ENCODE measurements at regions not wholly inside any gene's neighbourhood (a gene's known extent, or its start where the extent isn't known, plus 50 kb on each side); places are given as distances from the start of the nearest gene placed in this dataset.

DNA sequence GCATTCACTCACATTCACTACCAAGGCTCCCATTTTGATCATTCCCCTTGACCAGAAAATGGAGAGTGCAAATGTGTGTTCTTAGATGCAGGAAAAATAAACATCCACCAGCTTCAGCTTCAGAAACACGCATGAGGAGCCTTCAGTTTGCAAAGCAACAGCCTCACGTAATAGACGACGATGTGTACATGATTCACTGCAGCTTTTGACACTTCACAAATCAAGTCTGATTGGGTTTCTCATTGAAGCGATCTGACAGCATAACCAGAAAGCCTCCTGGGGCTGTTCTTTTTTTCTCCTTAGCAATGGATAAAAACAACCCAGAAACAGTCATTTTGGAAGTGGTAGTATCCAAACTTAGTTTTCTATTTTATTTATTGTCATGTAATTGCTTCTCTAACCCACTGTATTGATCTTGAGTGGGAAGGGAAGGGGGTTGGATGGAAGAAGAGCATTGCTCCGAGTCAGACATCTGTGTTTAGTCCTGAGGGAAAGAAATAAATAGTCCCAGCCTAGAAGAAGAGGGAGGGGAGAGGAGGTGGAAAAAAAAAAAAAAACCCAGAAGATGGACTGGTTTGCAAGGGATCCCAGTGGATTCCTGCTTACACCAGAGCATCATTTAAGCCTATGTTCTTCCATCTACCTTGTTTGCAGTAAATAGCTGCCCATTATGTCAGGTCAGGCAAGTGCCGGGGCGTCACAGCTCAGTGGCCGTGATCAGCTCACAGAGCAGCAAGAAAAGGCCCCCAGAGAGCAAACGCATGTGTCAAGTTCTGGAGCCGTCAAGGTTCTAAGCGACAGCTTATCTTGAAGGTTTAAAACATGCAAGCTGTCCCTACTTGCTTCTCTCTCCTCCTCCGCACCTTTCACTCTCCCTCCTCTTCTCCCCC lies 190.2 kb upstream of the SNX2 start:
- intact Hi-C loops (cut with DNase I), result no loop called here
- TF ChIP-seq, protein P1, sequence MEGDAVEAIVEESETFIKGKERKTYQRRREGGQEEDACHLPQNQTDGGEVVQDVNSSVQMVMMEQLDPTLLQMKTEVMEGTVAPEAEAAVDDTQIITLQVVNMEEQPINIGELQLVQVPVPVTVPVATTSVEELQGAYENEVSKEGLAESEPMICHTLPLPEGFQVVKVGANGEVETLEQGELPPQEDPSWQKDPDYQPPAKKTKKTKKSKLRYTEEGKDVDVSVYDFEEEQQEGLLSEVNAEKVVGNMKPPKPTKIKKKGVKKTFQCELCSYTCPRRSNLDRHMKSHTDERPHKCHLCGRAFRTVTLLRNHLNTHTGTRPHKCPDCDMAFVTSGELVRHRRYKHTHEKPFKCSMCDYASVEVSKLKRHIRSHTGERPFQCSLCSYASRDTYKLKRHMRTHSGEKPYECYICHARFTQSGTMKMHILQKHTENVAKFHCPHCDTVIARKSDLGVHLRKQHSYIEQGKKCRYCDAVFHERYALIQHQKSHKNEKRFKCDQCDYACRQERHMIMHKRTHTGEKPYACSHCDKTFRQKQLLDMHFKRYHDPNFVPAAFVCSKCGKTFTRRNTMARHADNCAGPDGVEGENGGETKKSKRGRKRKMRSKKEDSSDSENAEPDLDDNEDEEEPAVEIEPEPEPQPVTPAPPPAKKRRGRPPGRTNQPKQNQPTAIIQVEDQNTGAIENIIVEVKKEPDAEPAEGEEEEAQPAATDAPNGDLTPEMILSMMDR (IDR thresholded peaks at IDR 0.05), result no peak
- DNase-seq (no peak), ATAC-seq (no peak)
- H3K9me3 ChIP-seq, result no peaks in the 10 kb centered on the region
- no peaks in the 10 kb centered on the region for H3K4me1 ChIP-seq
- no peaks in the 10 kb centered on the region for H3K27me3 ChIP-seq
- no peak overlapping the region for H3K27ac ChIP-seq
- no peak overlapping the region for H3K4me3 ChIP-seq
- H3K36me3 ChIP-seq, result no peaks in the 10 kb centered on the region

GRCh38 chr5:122585371-122585770 lies 189.5 kb upstream of the SNX2 start:
- ATAC-seq, result no peak
- H3K27ac ChIP-seq, result no peak overlapping the region

GRCh38 chr5:122586351-122586750 lies 188.5 kb upstream of the SNX2 start:
- H3K36me3 ChIP-seq, result no peaks in the 10 kb centered on the region
- ATAC-seq (no peak), DNase-seq (no peak)
- H3K4me3 ChIP-seq, result no peak overlapping the region
- H3K9me3 ChIP-seq, result no peaks in the 10 kb centered on the region
- TF ChIP-seq, protein P1 (IDR thresholded peaks at IDR 0.05), result no peak
- no peaks in the 10 kb centered on the region for H3K4me1 ChIP-seq
- intact Hi-C loops (cut with DNase I), result no loop called here
- no peaks in the 10 kb centered on the region for H3K27me3 ChIP-seq
- H3K27ac ChIP-seq, result no peak overlapping the region

More at GRCh38 chr5:122585371-122585770, 189.5 kb upstream of the SNX2 start:
- TF ChIP-seq, protein P1 (IDR thresholded peaks at IDR 0.05), result no peak
- Histone ChIP-seq H3K36me3 (no peaks in the 10 kb centered on the region), H3K4me1 (no peaks in the 10 kb centered on the region), H3K9me3 (no peaks in the 10 kb centered on the region), H3K4me3 (no peak overlapping the region), H3K27me3 (no peaks in the 10 kb centered on the region)
- no peak for DNase-seq
- intact Hi-C loops (cut with DNase I), result no loop called here

DNA sequence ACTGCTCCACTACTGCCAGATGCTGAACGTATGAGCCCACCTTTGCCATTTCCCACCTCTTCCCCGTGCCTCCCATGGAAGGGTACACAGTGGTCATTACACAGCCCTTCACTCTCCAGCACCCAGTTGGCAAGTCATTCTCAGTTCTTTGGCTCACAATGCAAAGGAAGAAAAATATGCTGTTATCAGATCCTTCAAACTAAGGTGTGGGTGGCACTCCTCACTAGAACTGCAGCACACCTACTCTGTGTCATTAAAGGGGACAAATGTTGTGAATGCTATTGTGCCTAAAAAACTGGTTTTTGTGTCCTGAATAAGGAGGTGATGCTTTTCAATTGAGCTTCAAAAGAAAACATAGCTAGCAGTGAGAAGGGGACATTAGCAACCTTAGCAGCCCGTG lies 183.1 kb upstream of the SNX2 start:
- ATAC-seq, result peak; percentile 76
- TF ChIP-seq, protein P1 (IDR thresholded peaks at IDR 0.05), result no peak
- H3K4me1 ChIP-seq, result no peaks in the 10 kb centered on the region

GRCh38 chr5:122599000-122599399 lies 175.9 kb upstream of the SNX2 start:
- no peaks in the 10 kb centered on the region for H3K9me3 ChIP-seq
- no peaks in the 10 kb centered on the region for H3K4me1 ChIP-seq
- TF ChIP-seq, protein P1 (IDR thresholded peaks at IDR 0.05), result no peak
- H3K4me3 ChIP-seq, result no peak overlapping the region
- DNase-seq (no peak), ATAC-seq (no peak)
- no peaks in the 10 kb centered on the region for H3K27me3 ChIP-seq
- no peak overlapping the region for H3K27ac ChIP-seq
- intact Hi-C loops (cut with DNase I), result no loop called here
- no peaks in the 10 kb centered on the region for H3K36me3 ChIP-seq

More for the DNA sequence above, 183.1 kb upstream of the SNX2 start:
- Histone ChIP-seq H3K27ac (no peak overlapping the region), H3K27me3 (no peaks in the 10 kb centered on the region), H3K4me3 (no peak overlapping the region), H3K9me3 (no peaks in the 10 kb centered on the region), H3K36me3 (no peaks in the 10 kb centered on the region)
- intact Hi-C loops (cut with DNase I), result no loop called here
- no peak for DNase-seq

Measured in upper lobe of right lung (tissue), 1 donor.